OCI-M2 (cell line): ENCODE measurements at regions not wholly inside any gene's neighbourhood (a gene's known extent, or its start where the extent isn't known, plus 50 kb on each side); places are given as distances from the start of the nearest gene placed in this dataset.

ENCODE experiments used
- DNase-seq: peaks from one replicate; lab custom pipeline; 2025; ENCODE audit not compliant: unreplicated experiment; lab: John Stamatoyannopoulos, UW

GRCh38 chr5:135235551-135236227 lies 163.3 kb downstream of the MACROH2A1 start:
- no peak for DNase-seq

- no peak for DNase-seq
Measured at GRCh38 chr5:135234666-135235401, 164.2 kb downstream of the MACROH2A1 start.

GRCh38 chr5:135234242-135234641 lies 164.8 kb downstream of the MACROH2A1 start:
- no peak for DNase-seq

- DNase-seq = no peak
Measured at GRCh38 chr5:135233477-135233876, 165.6 kb downstream of the MACROH2A1 start.

- DNase-seq = no peak
Measured at GRCh38 chr5:135232958-135233357, 166.1 kb downstream of the MACROH2A1 start.

GRCh38 chr5:135231289-135231688 lies 167.7 kb downstream of the MACROH2A1 start:
- DNase-seq = no peak

- DNase-seq = no peak
Measured at GRCh38 chr5:135230251-135230925, 168.6 kb downstream of the MACROH2A1 start.

- no peak for DNase-seq
Measured at GRCh38 chr5:135229679-135230132, 169.3 kb downstream of the MACROH2A1 start.

- no peak for DNase-seq
Measured at GRCh38 chr5:135229122-135229521, 169.9 kb downstream of the MACROH2A1 start.

GRCh38 chr5:135228222-135228621 lies 170.8 kb downstream of the MACROH2A1 start:
- DNase-seq = no peak

GRCh38 chr5:135227064-135228022 lies 171.7 kb downstream of the MACROH2A1 start:
- DNase-seq = no peak

- DNase-seq = no peak
Measured at GRCh38 chr5:135225856-135226560, 173.0 kb downstream of the MACROH2A1 start.

GRCh38 chr5:135223891-135224625 lies 175.0 kb downstream of the MACROH2A1 start:
- DNase-seq = no peak

GRCh38 chr5:135223404-135223803 lies 175.6 kb downstream of the MACROH2A1 start:
- DNase-seq = no peak

- DNase-seq = no peak
Measured at GRCh38 chr5:135222771-135223170, 176.3 kb downstream of the MACROH2A1 start.

GRCh38 chr5:135222171-135222681 lies 176.8 kb downstream of the MACROH2A1 start:
- DNase-seq = no peak

GRCh38 chr5:135221696-135222095 lies 177.3 kb downstream of the MACROH2A1 start:
- no peak for DNase-seq

GRCh38 chr5:135221187-135221473 lies 177.9 kb downstream of the MACROH2A1 start:
- DNase-seq = no peak

GRCh38 chr5:135220394-135221186 lies 178.4 kb downstream of the MACROH2A1 start:
- no peak for DNase-seq
